ENCODE measurements at regions not wholly inside any gene's neighbourhood (a gene's known extent, or its start where the extent isn't known, plus 50 kb on each side); places are given as distances from the start of the nearest gene placed in this dataset.

- TF ChIP-seq CTCF (IDR thresholded peaks at IDR 0.05) = no peak
- TF ChIP-seq POLR2A (IDR thresholded peaks at IDR 0.05) = no peak
Observed at GRCh38 chr11:45568049-45568448, 97.4 kb downstream of the CHST1 start.
